Mucosa of descending colon (tissue), 3 donors: ENCODE measurements at regions not wholly inside any gene's neighbourhood (a gene's known extent, or its start where the extent isn't known, plus 50 kb on each side); places are given as distances from the start of the nearest gene placed in this dataset.

Source experiments
- ATAC-seq: fragments of 200-7000 bp; cut with Tn5 transposase; one replicate; pipeline ENCODE4 v1.9.1; 2020; ENCODE audit warnings: mild to moderate bottlenecking, moderate library complexity
- DNase-seq, 3 donors: peaks; one replicate each; pipeline ENCODE4 v3.0.0-alpha.2; 2020
- H3K36me3 ChIP-seq: fragments of 200-600 bp; one replicate; pipeline ENCODE4 v1.8.0; 2021; ENCODE audit warnings: low read depth, mild to moderate bottlenecking
- H3K4me1 ChIP-seq: fragments of 200-600 bp; one replicate; pipeline ENCODE4 v1.8.0; 2021; ENCODE audit warnings: low read depth, mild to moderate bottlenecking
- H3K4me3 ChIP-seq: fragments of 200-600 bp; one replicate; pipeline ENCODE4 v1.8.0; 2021; ENCODE audit warnings: mild to moderate bottlenecking
- H3K9me3 ChIP-seq: fragments of 200-600 bp; one replicate; pipeline ENCODE4 v1.8.0; 2021; ENCODE audit warnings: mild to moderate bottlenecking
- intact Hi-C, 2 donors: fragments of 100-400 bp; cut with DNase I in 1 of 2; cut with micrococcal nuclease in 1 of 2; formaldehyde crosslinking; loops; one replicate each; pipeline versions ENCODE4 v1.11.0 to v1.11.1; 2022; cut with DNase I, micrococcal nuclease
- TF ChIP-seq, protein P1 (sequence below): fragments of 200-600 bp; IDR thresholded peaks from one replicate; pipeline ENCODE4 v1.8.0; 2022; ENCODE audit warnings: antibody characterized with exemption, mild to moderate bottlenecking
- donor health status: DM: no; HTN: no; CAD: no; lungs with moderate emphysema.
- donor health status: DM: no; HTN: no; CAD: no.
- donor health status: DM: no; HTN: yes; CAD: no.

DNA sequence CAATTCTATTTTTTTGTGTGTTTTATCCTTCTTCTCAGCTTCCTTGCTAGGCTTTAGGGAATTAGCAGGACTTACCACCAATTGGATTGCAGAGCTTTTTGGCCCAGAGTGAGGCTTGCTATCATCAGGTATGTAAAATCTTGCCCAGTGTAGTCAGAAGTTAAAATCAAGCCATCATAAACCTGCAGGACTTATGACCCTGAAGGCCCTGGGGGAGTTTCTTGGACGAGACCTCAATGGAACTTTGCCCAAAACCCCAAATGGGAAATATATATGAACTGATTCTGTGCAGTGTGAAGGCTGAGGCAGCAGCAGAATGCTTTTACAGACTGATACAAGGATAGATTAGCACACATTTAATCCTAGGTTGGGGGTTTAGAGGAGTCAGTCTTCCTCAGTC is 287.0 kb downstream of the SH3GL2 start:
- Histone ChIP-seq H3K4me1 (no peaks in the 10 kb centered on the region), H3K4me3 (no peak overlapping the region), H3K9me3 (no peaks in the 10 kb centered on the region), H3K36me3 (no peaks in the 10 kb centered on the region)
- DNase-seq (no peak), ATAC-seq (no peak)
- intact Hi-C loops = no loop called here
- TF ChIP-seq, protein P1, sequence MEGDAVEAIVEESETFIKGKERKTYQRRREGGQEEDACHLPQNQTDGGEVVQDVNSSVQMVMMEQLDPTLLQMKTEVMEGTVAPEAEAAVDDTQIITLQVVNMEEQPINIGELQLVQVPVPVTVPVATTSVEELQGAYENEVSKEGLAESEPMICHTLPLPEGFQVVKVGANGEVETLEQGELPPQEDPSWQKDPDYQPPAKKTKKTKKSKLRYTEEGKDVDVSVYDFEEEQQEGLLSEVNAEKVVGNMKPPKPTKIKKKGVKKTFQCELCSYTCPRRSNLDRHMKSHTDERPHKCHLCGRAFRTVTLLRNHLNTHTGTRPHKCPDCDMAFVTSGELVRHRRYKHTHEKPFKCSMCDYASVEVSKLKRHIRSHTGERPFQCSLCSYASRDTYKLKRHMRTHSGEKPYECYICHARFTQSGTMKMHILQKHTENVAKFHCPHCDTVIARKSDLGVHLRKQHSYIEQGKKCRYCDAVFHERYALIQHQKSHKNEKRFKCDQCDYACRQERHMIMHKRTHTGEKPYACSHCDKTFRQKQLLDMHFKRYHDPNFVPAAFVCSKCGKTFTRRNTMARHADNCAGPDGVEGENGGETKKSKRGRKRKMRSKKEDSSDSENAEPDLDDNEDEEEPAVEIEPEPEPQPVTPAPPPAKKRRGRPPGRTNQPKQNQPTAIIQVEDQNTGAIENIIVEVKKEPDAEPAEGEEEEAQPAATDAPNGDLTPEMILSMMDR = no peak

DNA sequence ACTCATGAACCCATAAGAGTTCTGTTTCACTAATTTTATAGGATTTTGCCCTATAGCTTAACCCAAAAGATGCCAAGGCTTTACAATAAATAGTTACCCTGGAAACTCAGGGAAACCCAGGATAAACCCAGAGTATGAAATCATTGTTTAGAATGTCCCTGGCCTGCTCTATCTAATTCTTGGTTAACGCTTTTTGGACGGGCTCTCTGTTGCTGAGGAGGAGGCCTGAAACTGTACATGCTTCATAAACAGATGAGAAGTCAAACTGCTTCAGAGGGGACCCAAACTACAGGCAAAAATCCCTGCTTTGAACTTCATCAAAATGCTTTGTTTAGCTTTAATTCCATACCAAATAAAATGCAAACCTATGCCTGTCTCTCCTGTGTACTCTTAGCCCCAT is 291.9 kb downstream of the SH3GL2 start:
- intact Hi-C loops = no loop called here
- no peak for ATAC-seq
- TF ChIP-seq, protein P1 = no peak
- no peaks in the 10 kb centered on the region for H3K4me1 ChIP-seq
- DNase-seq = no peak
- no peak overlapping the region for H3K4me3 ChIP-seq
- H3K9me3 ChIP-seq = no peaks in the 10 kb centered on the region
- no peaks in the 10 kb centered on the region for H3K36me3 ChIP-seq

DNA sequence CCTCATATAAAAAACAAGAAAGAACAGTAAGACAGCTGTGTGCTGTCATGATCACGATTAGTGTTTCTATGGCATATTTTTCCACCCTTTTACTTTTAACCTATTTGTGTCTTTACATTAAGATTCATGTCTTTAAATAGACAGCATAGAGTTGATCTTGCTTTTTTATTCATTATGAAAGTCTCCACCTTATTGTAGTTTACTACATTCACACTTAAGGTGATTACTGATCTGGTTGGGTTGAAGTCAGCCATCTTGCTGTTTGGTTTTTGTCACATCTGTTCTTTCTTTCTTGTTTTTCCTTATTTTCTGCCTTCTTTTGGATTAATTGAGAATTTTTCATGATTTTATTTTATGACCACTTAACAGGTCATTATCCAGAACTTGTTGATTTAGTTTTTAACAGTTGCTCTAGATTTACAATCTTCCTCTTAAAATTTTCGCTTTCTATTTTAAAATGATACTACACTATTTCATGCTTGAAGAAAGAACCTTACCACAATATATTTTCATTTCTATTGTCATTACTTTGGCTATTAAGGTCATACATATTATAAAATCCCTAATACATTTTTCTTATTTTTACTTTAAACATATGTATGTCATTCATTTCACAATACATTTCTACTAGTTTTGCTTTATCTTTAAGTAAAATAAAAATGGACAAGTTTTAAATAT is 292.5 kb downstream of the SH3GL2 start:
- intact Hi-C loops = no loop called here
- Histone ChIP-seq H3K4me3 (no peak overlapping the region), H3K4me1 (no peaks in the 10 kb centered on the region), H3K9me3 (no peaks in the 10 kb centered on the region), H3K36me3 (no peaks in the 10 kb centered on the region)
- no peak for DNase-seq
- TF ChIP-seq, protein P1 = no peak
- no peak for ATAC-seq

- TF ChIP-seq, protein P1 = no peak
- no peak for ATAC-seq
- no peak for DNase-seq
- Histone ChIP-seq H3K36me3 (no peaks in the 10 kb centered on the region), H3K4me1 (no peaks in the 10 kb centered on the region), H3K9me3 (no peaks in the 10 kb centered on the region), H3K4me3 (no peak overlapping the region)
- intact Hi-C loops = no loop called here
Observed at GRCh38 chr9:17875886-17876285, 297.0 kb downstream of the SH3GL2 start.

DNA sequence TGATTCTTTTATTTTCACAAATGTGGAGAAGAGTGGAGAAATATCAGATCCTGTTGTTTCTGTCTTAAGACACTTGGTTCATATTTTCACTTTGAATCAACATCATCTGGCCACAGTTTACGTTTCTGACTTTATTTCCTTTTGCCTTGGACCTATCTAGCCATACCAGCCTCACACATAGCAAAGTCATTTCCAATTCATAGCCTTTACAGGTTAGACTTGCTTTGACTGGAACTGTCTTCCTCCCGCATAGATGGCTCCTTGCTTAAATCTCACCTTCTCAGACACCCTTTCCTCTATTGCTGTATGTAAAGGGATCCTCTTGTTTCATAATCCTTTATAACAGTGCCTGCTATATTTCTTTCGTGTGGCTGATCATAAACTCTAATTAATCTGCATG is 297.8 kb downstream of the SH3GL2 start:
- no peak for DNase-seq
- Histone ChIP-seq H3K36me3 (no peaks in the 10 kb centered on the region), H3K9me3 (no peaks in the 10 kb centered on the region), H3K4me1 (no peaks in the 10 kb centered on the region), H3K4me3 (no peak overlapping the region)
- intact Hi-C loops = no loop called here
- no peak for ATAC-seq
- TF ChIP-seq, protein P1 = no peak
